Suprapubic skin (tissue), 4 donors: ENCODE measurements at regions not wholly inside any gene's neighbourhood (a gene's known extent, or its start where the extent isn't known, plus 50 kb on each side); places are given as distances from the start of the nearest gene placed in this dataset.

Source experiments
- EP300 ChIP-seq: sonication (generic); formaldehyde crosslinking; IDR thresholded peaks from one replicate; pipeline ENCODE4 v1.6.1; 2017; ENCODE audit warnings: antibody characterized with exemption
- POLR2A ChIP-seq, 2 donors: fragments of 450-650 bp; IDR thresholded peaks; one replicate each; pipeline ENCODE4 v1.6.1; 2017; ENCODE audit warnings: antibody characterized with exemption in 2 of 2, mild to moderate bottlenecking in 2 of 2, moderate library complexity in 2 of 2
- POLR2AphosphoS5 ChIP-seq, 3 donors: sonication (generic); formaldehyde crosslinking; IDR thresholded peaks; one replicate each; pipeline ENCODE4 v1.6.1; 2017; ENCODE audit warnings: antibody characterized with exemption in 3 of 3
- TF ChIP-seq, protein P1 (sequence below), 2 donors: fragments of 200-600 bp in 1 of 2; fragments of 450-650 bp in 1 of 2; sonication (generic) in 1 of 2; IDR thresholded peaks; one replicate each; pipeline ENCODE4 v1.5.1; 2016 to 2019; ENCODE audit warnings: antibody characterized with exemption in 2 of 2, mild to moderate bottlenecking in 1 of 2, moderate library complexity in 1 of 2

DNA sequence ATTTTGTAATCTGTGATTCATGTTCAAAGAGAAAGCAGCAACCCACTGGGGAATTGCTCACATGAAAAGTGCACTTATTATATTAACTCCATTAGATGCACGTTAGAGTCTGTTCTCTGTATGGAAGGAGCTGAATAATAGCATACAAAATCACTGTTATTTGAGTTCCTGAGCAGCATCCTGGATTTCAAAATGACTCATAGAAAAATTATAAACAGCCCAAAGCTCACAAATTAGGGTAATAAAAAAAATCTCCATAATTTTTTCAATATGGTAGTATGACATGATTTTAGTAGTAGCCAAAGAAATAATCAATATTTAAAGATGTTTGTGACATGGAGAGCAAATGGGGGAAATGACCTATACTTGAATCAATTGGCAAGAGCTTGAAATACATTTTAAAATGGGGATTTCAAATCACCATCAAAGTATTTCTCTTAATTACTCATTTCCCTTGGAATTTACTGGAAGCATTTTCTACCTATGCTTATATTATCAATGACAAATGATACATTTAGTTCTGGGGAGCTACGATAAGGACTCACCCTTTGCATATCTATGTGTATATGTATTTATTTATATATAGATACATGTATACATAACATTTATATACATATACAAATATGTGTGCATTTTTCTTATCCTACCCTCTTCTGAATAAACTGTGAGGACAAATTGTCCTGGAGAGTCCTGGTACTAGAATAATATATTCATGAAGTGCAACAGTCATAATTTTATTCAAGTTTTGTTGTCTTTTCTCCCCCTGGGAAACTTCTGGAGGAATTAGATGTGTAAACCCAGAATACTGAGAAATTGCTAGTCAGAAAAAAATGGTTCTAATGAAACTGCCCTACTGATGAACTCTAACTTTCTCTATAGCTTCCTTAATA is 116.3 kb downstream of the RPL22L1 start:
- TF ChIP-seq, protein P1, sequence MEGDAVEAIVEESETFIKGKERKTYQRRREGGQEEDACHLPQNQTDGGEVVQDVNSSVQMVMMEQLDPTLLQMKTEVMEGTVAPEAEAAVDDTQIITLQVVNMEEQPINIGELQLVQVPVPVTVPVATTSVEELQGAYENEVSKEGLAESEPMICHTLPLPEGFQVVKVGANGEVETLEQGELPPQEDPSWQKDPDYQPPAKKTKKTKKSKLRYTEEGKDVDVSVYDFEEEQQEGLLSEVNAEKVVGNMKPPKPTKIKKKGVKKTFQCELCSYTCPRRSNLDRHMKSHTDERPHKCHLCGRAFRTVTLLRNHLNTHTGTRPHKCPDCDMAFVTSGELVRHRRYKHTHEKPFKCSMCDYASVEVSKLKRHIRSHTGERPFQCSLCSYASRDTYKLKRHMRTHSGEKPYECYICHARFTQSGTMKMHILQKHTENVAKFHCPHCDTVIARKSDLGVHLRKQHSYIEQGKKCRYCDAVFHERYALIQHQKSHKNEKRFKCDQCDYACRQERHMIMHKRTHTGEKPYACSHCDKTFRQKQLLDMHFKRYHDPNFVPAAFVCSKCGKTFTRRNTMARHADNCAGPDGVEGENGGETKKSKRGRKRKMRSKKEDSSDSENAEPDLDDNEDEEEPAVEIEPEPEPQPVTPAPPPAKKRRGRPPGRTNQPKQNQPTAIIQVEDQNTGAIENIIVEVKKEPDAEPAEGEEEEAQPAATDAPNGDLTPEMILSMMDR (IDR thresholded peaks at IDR 0.05) = no peak
- no peak for TF ChIP-seq POLR2A (IDR thresholded peaks at IDR 0.05)
- TF ChIP-seq POLR2AphosphoS5 (IDR thresholded peaks at IDR 0.05) = no peak
- TF ChIP-seq EP300 = no peak
